ENCODE measurements at regions not wholly inside any gene's neighbourhood (a gene's known extent, or its start where the extent isn't known, plus 50 kb on each side); places are given as distances from the start of the nearest gene placed in this dataset.

DNA sequence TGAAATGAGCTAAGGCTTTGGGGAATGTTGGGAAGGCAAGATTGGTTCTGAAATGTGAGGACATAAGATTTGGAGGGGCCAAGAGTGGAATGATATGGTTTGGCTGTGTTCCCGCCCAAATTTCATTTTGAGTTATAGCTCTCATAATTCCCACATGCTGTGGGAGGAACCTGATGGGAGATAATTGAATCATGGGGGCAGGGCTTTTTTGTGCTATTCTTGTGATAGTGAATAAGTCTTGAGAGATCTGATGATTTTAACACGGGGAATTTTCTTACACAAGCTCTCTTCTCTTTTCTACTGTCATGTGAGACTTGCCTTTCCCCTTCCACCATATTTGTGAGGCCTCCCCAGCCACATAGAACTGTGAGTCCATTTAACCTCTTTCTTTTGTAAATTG is 157.6 kb upstream of the C1QTNF7 start:
- TF ChIP-seq, protein P1, sequence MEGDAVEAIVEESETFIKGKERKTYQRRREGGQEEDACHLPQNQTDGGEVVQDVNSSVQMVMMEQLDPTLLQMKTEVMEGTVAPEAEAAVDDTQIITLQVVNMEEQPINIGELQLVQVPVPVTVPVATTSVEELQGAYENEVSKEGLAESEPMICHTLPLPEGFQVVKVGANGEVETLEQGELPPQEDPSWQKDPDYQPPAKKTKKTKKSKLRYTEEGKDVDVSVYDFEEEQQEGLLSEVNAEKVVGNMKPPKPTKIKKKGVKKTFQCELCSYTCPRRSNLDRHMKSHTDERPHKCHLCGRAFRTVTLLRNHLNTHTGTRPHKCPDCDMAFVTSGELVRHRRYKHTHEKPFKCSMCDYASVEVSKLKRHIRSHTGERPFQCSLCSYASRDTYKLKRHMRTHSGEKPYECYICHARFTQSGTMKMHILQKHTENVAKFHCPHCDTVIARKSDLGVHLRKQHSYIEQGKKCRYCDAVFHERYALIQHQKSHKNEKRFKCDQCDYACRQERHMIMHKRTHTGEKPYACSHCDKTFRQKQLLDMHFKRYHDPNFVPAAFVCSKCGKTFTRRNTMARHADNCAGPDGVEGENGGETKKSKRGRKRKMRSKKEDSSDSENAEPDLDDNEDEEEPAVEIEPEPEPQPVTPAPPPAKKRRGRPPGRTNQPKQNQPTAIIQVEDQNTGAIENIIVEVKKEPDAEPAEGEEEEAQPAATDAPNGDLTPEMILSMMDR (IDR thresholded peaks at IDR 0.05; ENCODE audit: insufficient read depth, low read length, poor library complexity, severe bottlenecking), result no peak
- no peak overlapping the region for H3K4me3 ChIP-seq (replicated peaks; ENCODE audit: low read depth, low read length)
- H3K36me3 ChIP-seq (ENCODE audit: control insufficient read depth, insufficient read depth, low read length), result no peaks in the 10 kb centered on the region
- no peaks in the 10 kb centered on the region for H3K27me3 ChIP-seq (replicated peaks; ENCODE audit: control insufficient read depth, insufficient read depth, low read length)
- DNase-seq (ENCODE audit: extremely low read depth, insufficient read length), result no peak

DNA sequence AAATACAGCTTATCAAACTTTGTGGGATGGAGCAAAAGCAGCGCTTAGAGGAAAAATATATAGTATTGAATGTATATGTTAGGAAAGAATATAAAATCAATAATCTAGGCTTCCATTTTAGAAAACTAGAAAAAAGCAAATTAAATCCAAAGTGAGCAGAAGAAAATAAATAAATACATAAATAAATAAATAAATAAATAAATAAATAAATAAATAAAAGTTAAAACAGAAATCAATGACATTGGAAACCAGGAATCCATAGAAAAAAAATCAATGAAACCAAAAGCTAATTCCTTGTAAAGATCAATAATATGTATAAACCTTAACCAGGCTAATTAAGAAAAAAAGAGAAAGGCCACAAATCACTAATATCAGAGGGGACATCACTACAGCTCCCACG is 141.8 kb upstream of the C1QTNF7 start:
- no peaks in the 10 kb centered on the region for H3K27me3 ChIP-seq (replicated peaks; ENCODE audit: control insufficient read depth, insufficient read depth, low read length)
- DNase-seq (ENCODE audit: extremely low read depth, insufficient read length), result no peak
- TF ChIP-seq, protein P1 (IDR thresholded peaks at IDR 0.05; ENCODE audit: insufficient read depth, low read length, poor library complexity, severe bottlenecking), result no peak
- no peak overlapping the region for H3K4me3 ChIP-seq (replicated peaks; ENCODE audit: low read depth, low read length)
- H3K36me3 ChIP-seq (ENCODE audit: control insufficient read depth, insufficient read depth, low read length), result no peaks in the 10 kb centered on the region

- no peak overlapping the region for H3K4me3 ChIP-seq (replicated peaks; ENCODE audit: low read depth, low read length)
- H3K27me3 ChIP-seq (replicated peaks; ENCODE audit: control insufficient read depth, insufficient read depth, low read length), result no peaks in the 10 kb centered on the region; the same call in 1 of the 2 replicates
- DNase-seq (ENCODE audit: extremely low read depth, insufficient read length), result no peak
- TF ChIP-seq, protein P1 (IDR thresholded peaks at IDR 0.05; ENCODE audit: insufficient read depth, low read length, poor library complexity, severe bottlenecking), result no peak
- H3K36me3 ChIP-seq (ENCODE audit: control insufficient read depth, insufficient read depth, low read length), result no peaks in the 10 kb centered on the region
Observed at GRCh38 chr4:15291122-15291521, 136.7 kb upstream of the C1QTNF7 start.

DNA sequence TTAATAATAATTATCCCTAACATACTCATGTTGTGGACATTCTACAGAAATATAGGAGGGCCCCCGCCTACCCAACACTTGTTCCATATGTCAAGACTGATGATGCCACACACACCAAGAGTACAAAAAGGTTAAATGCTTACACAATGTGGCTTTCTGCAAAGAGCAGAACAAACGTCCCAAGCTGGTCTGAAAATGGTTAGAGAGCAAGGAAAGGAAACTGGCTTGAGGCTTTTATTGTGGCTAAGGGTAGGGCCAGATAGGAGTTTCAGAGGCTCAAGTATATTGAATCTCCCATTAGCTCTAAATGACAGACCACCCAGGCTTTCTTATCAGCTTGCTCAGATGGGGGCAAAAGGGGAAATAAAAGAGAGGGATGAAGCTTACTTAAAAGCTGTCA is 134.1 kb upstream of the C1QTNF7 start:
- TF ChIP-seq, protein P1 (IDR thresholded peaks at IDR 0.05; ENCODE audit: insufficient read depth, low read length, poor library complexity, severe bottlenecking), result no peak
- Histone ChIP-seq H3K4me3 (replicated peaks; ENCODE audit: low read depth, low read length) (no peak overlapping the region), H3K27me3 (replicated peaks; ENCODE audit: control insufficient read depth, insufficient read depth, low read length) (no peaks in the 10 kb centered on the region; the same call in 1 of the 2 replicates), H3K36me3 (ENCODE audit: control insufficient read depth, insufficient read depth, low read length) (no peaks in the 10 kb centered on the region)
- DNase-seq (ENCODE audit: extremely low read depth, insufficient read length), result no peak

DNA sequence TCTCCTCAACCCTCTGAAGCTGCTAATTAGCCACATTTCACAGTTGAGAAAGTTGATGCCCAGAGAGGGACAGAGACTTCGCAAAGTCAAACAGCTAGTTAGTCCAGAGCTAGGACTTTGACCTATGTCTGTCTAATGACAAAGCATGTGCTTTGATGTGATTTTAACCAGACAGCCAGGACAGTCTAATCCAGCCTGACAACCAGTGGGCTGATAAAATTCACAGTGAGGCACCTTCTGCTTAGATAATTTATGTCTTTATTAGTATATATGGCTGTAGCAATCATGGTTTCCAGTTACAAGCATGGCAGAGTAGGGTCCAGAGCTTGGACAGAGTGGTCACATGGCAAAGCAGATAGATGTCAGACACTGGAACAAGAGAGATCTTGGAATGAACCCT is 133.6 kb upstream of the C1QTNF7 start:
- no peaks in the 10 kb centered on the region; the same call in 1 of the 2 replicates for H3K27me3 ChIP-seq (replicated peaks; ENCODE audit: control insufficient read depth, insufficient read depth, low read length)

More for the DNA sequence above, 133.6 kb upstream of the C1QTNF7 start:
- Histone ChIP-seq H3K36me3 (ENCODE audit: control insufficient read depth, insufficient read depth, low read length) (no peaks in the 10 kb centered on the region), H3K4me3 (replicated peaks; ENCODE audit: low read depth, low read length) (no peak overlapping the region)
- TF ChIP-seq, protein P1 (IDR thresholded peaks at IDR 0.05; ENCODE audit: insufficient read depth, low read length, poor library complexity, severe bottlenecking), result no peak
- DNase-seq (ENCODE audit: extremely low read depth, insufficient read length), result no peak
